Panc1 (cell line): ENCODE measurements at regions not wholly inside any gene's neighbourhood (a gene's known extent, or its start where the extent isn't known, plus 50 kb on each side); places are given as distances from the start of the nearest gene placed in this dataset.

Source experiments
- ATAC-seq: fragments of 200-7000 bp; cut with Tn5 transposase; 2 replicates; pipeline ENCODE4 v1.9.1; 2020; ENCODE audit warnings: mild to moderate bottlenecking, moderate library complexity
- BruUV-seq: library from RNA; stranded (reverse); fragments of 400-500 nt; replicated peaks from 2 replicates; lab custom pipeline; 2021; lab: Mats Ljungman, UMichigan
- CTCF ChIA-PET: fragments of 300-600 bp; sonication (Branson Sonifier 250); formaldehyde crosslinking; loops from one replicate; lab custom pipeline; 2022; ENCODE audit warnings: antibody characterized with exemption; lab: Charles Lee
- POLR2A ChIA-PET: fragments of 300-600 bp; sonication (Branson Sonifier 250); formaldehyde crosslinking; loops from one replicate; lab custom pipeline; 2022; ENCODE audit warnings: antibody characterized with exemption; lab: Charles Lee
- DNase-seq: peaks from one replicate; pipeline ENCODE4 v3.0.0-alpha.2; 2010; ENCODE audit warnings: low read depth, low spot score
- H3K27ac ChIP-seq: 2 replicates; pipeline ENCODE4 v1.5.1; 2011; ENCODE audit warnings: mild to moderate bottlenecking, low read length, inconsistent platforms
- H3K27me3 ChIP-seq: fragments of 200-500 bp; sonication (Bioruptor generic); 2 replicates; pipeline ENCODE4 v1.6.0; 2014; ENCODE audit warnings: low read length, inconsistent platforms; ENCODE audit not compliant: control insufficient read depth, insufficient read depth
- H3K36me3 ChIP-seq: fragments of 200-500 bp; sonication (Bioruptor generic); 2 replicates; pipeline ENCODE4 v1.5.1; 2014; ENCODE audit warnings: inconsistent platforms, mild to moderate bottlenecking, low read length, moderate library complexity; ENCODE audit not compliant: control insufficient read depth, insufficient read depth
- H3K4me1 ChIP-seq: 2 replicates; pipeline ENCODE4 v1.5.1; 2011; ENCODE audit warnings: inconsistent platforms, mild to moderate bottlenecking, low read length, moderate library complexity; ENCODE audit not compliant: control insufficient read depth, insufficient read depth
- H3K4me3 ChIP-seq, 2 experiments: 2 replicates each; pipeline ENCODE4 v1.5.1; 2011 to 2012; ENCODE audit warnings: low read depth in 2 of 2, low read length in 2 of 2, mild to moderate bottlenecking in 2 of 2, inconsistent platforms in 1 of 2, moderate library complexity in 1 of 2
- H3K9me3 ChIP-seq: fragments of 200-500 bp; sonication (Bioruptor generic); 2 replicates; pipeline ENCODE4 v1.5.1; 2014; ENCODE audit warnings: low read depth, mild to moderate bottlenecking, inconsistent platforms, low read length, moderate library complexity; ENCODE audit not compliant: control insufficient read depth, insufficient read depth
- CTCF ChIP-seq: fragments of 450-650 bp; IDR thresholded peaks from 2 replicates; pipeline ENCODE4 v1.5.1; 2017; ENCODE audit warnings: mild to moderate bottlenecking
- POLR2AphosphoS5 ChIP-seq: IDR thresholded peaks from 2 replicates; pipeline ENCODE4 v1.6.1; 2012; ENCODE audit warnings: mild to moderate bottlenecking, low read depth, low read length, moderate library complexity
- REST ChIP-seq, 2 experiments: IDR thresholded peaks; 2 replicates each; pipeline ENCODE4 v1.6.1; 2011 to 2012; ENCODE audit warnings: low read depth in 2 of 2, control low read depth in 1 of 2, low read length in 1 of 2, mild to moderate bottlenecking in 1 of 2, moderate library complexity in 1 of 2; ENCODE audit not compliant: insufficient read depth in 1 of 2
- SIN3A ChIP-seq: IDR thresholded peaks from 2 replicates; pipeline ENCODE4 v1.6.1; 2012; ENCODE audit warnings: low read depth, mild to moderate bottlenecking, low read length, moderate library complexity, borderline replicate concordance; ENCODE audit not compliant: insufficient read depth
- TCF7L2 ChIP-seq: IDR thresholded peaks from 2 replicates; pipeline ENCODE4 v1.6.1; 2011; ENCODE audit warnings: mild to moderate bottlenecking, low read depth, low read length, inconsistent platforms
- in situ Hi-C: cut with HindIII; loops from 2 replicates; pipeline ENCODE4 v1.10.0; 2016; ENCODE audit warnings: low sequenced_read_pairs, low pct_unique_long_range_greater_than_20kb
- intact Hi-C: fragments of 100-400 bp; cut with micrococcal nuclease; formaldehyde crosslinking; loops from one replicate; pipeline ENCODE4 v1.10.0; 2022; ENCODE audit not compliant: unreplicated experiment

GRCh38 chr2:163800951-163801381 lies 65.2 kb upstream of the FIGN start:
- peaks cover 20% of the 10 kb centered on the region for H3K4me1 ChIP-seq
- no peaks in the 10 kb centered on the region for H3K27me3 ChIP-seq
- in situ Hi-C loops = no loop called here
- intact Hi-C loops = no loop called here
- 0 out of 4 replicates have a peak overlapping the region, but pooled peaks of 1 of the 2 experiments have one; percentile 1 for H3K4me3 ChIP-seq
- no peak for DNase-seq
- BruUV-seq = no TSS peak
- ATAC-seq = peak; percentile 87
- ChIA-PET CTCF (no interaction called here), POLR2A (no interaction called here)
- H3K9me3 ChIP-seq = no peaks in the 10 kb centered on the region
- peak overlapping the region; percentile 74 for H3K27ac ChIP-seq
- TF ChIP-seq CTCF (no peak), TCF7L2 (peak; percentile 82)
- no peaks in the 10 kb centered on the region for H3K36me3 ChIP-seq

- Histone ChIP-seq H3K4me1 (peaks cover 20% of the 10 kb centered on the region), H3K36me3 (no peaks in the 10 kb centered on the region), H3K9me3 (no peaks in the 10 kb centered on the region), H3K27me3 (no peaks in the 10 kb centered on the region), H3K27ac (peak overlapping the region; percentile 74), H3K4me3 (no peak overlapping the region)
- no TSS peak for BruUV-seq
- DNase-seq (no peak), ATAC-seq (no peak)
- CTCF ChIA-PET = no interaction called here
- POLR2A ChIA-PET = no interaction called here
- in situ Hi-C loops (no loop called here), intact Hi-C loops (no loop called here)
- no peak for TF ChIP-seq SIN3A
Measured at GRCh38 chr2:163799807-163800206, 64.0 kb upstream of the FIGN start.

GRCh38 chr2:163794635-163795034 lies 58.8 kb upstream of the FIGN start:
- Histone ChIP-seq H3K4me1 (peaks cover under 1% of the 10 kb centered on the region; the same call in 1 of the 2 replicates), H3K36me3 (no peaks in the 10 kb centered on the region), H3K4me3 (no peak overlapping the region), H3K9me3 (no peaks in the 10 kb centered on the region), H3K27ac (no peak overlapping the region), H3K27me3 (no peaks in the 10 kb centered on the region)
- in situ Hi-C loops (no loop called here), intact Hi-C loops (no loop called here)
- ChIA-PET CTCF (no interaction called here), POLR2A (no interaction called here)
- no peak for TF ChIP-seq POLR2AphosphoS5
- no peak for TF ChIP-seq TCF7L2
- no peak for TF ChIP-seq REST (IDR thresholded peaks at IDR 0.05; ENCODE audit: insufficient read depth in 1 of 2, low read depth in 2 of 2, low read length in 1 of 2)
- TF ChIP-seq CTCF = no peak
- no peak for TF ChIP-seq SIN3A
- DNase-seq = no peak
- no TSS peak for BruUV-seq
- no peak for ATAC-seq
